HG02885 (cell line): ENCODE measurements at regions not wholly inside any gene's neighbourhood (a gene's known extent, or its start where the extent isn't known, plus 50 kb on each side); places are given as distances from the start of the nearest gene placed in this dataset.
A peak's percentile ranks its signal among the peaks of the same experiment; 100 is the strongest.
"Not testable (repeated sequence)": the region's sequence is repeated elsewhere in the genome, so short reads cannot be mapped to it uniquely, and the experiment has no call there.

Experiments used
- ATAC-seq: cut with Tn5 transposase; IDR thresholded peaks from one replicate; pipeline ENCODE4 v1.9.1; 2021; ENCODE audit warnings: mild to moderate bottlenecking; ENCODE audit not compliant: unreplicated experiment, poor library complexity

- no peak for ATAC-seq
Observed at GRCh38 chr5:114838937-114839336, 330.8 kb downstream of the TRIM36 start.

DNA sequence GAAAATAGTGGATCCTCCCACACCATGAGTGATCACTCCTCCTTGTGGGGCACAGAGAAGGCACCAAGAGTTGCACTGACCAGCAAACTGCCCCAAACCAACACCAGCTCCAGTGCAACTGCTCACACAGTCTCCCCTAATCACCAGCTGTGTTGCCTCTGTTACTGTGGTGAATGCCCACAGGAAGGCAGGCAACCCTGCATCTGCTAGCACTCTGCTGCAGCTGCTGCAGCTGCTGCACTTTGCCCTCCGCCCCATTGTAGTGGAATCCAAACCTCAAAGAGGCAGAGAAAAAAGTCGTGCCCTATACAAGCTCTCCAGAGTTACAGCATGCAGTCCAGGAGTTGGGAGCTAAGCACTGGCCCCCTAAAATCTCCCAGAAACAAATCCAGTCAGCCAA, 339.6 kb downstream of the TRIM36 start:
- no peak for ATAC-seq

GRCh38 chr5:114822863-114823262, 346.8 kb downstream of the TRIM36 start:
- no peak for ATAC-seq

GRCh38 chr5:114822436-114822835, 347.3 kb downstream of the TRIM36 start:
- no peak for ATAC-seq

- ATAC-seq = peak; percentile 49
Observed at GRCh38 chr5:114790403-114790792, 379.3 kb downstream of the TRIM36 start.

GRCh38 chr5:114789773-114790402, 379.8 kb downstream of the TRIM36 start:
- ATAC-seq = peak; percentile 66

DNA sequence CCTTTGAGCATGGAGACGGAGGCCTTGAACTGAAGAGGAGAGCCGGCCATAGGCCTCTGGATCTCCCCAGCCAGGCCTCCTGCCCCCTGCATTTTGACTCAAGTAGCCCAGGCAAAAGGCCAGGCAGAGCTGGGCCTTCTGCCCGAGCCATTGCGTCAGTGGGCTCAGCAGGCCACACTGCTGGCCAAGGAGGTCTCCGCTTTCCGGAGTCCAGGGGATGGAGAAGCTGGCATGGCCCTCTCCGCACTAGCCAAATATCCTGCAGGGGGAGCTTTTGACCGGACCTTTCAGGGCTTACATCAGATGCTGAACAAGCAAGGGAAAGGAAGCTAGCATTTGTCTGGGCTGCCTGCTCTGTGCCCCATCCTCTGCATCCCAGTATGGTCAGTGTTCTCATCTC, 386.8 kb downstream of the TRIM36 start:
- no peak for ATAC-seq

DNA sequence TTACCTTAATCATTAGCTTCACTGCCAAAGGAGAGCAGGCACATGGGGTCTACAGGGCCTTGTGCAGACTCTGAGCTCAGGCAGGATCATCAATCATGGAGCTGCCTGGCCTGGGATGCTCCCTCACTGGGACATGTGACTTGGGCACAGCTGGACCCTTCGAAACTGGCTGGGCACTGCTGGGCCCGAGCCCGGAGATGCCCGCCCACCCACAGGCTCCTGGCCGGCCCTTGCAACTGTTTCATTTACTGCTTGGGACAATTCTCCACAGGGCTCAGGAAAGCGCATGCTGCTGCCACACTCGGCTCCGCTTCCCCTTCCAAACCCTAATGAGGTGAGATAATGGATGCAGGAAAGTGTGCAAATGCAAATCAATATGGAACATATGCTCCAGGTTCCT, 387.5 kb downstream of the TRIM36 start:
- no peak for ATAC-seq

GRCh38 chr5:114780290-114780689, 389.4 kb downstream of the TRIM36 start:
- ATAC-seq = no peak

DNA sequence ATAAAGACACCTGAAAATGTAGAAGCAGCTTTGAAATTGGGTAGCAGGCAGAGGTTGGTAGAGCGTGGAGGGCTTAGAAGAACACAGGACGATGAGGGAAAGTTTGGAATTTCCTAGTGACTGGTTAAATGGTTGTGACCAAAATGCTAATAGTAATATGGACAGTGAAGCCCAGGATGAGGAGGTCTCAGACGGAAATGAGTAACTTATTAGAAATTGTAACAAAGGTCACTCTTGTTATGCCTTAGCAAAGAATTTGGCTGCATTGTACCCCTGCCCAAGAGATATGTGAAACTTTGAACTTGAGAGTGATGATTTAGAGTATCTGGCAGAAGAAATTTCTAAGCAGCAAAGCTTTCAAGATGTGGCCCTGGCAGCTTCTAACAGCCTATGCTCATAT, 382.5 kb downstream of the KCNN2 start:
- no peak for ATAC-seq

DNA sequence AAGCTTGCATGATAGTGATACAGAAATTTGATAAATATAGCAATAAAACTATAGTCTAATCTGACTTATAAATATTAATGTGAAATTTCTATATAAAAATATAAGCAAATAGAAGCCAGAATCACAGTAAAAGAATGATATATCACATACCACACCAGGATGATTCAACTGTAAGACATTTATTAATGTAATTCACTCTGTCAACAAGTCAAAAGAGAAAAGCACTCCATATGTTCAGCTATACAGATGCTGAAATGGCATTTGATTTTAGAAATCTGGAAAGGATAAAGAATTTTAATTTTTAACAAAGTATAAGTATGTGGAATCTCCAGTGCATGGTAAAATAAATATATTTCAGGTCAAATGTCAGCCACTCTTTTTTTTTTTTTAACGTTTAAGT, 372.4 kb downstream of the KCNN2 start:
- no peak for ATAC-seq

GRCh38 chr5:114729986-114730385, 368.1 kb downstream of the KCNN2 start:
- no peak for ATAC-seq

DNA sequence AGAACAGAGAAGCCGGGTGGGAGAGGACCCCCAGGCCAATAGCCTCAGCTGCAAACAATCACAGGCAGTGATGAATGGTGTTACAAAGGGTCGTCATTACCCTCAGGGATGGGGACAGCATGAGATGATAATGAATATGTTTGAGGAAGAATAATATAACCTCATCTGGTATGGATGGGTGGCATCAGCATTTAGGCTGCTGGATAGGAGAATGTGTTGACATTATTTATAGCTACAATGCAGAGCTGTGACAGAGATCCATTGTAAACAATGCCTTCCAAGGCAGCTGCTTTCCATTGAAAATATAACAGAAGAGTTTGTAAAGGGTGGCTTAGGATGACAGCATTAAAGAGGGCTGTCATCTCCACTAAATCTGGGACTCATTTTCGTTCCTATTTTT, 365.5 kb downstream of the KCNN2 start:
- no peak for ATAC-seq

GRCh38 chr5:114726131-114726530, 364.3 kb downstream of the KCNN2 start:
- ATAC-seq = no peak

DNA sequence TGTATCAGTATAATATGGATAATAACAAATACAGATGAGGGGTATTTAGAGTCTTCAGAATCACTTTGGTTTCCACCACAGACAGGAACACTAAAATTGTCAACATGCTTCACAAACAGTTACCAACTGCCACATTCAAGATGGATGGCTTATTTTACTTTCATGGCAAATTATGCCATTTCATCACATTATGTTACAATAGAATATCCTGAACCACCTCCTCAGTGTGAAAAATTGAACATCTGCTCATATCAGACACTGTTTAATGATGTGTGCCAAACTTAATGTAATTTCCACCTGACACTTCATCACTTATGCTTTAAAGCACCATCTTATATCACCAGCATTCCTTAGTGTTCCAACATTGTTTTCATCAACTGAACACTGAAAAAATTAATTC, 357.4 kb downstream of the KCNN2 start:
- ATAC-seq = no peak

DNA sequence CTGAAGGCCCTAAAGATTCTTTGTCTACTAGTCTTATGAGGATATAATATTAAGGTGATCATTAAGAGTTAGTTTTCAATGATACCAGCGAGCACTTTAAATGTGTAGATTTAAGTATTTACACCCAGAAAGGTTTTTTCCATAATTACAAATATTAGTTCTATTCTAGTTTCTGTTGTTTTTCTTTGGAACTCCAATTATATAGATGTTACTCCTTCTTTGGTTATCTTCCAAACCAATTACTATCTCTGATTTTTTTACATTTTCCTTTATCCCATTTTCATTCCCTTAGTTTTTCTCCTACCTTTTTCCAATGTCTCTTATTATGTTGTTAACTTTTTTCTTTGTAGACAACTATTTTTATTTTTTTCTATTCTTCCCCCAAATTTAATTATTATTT, 355.1 kb downstream of the KCNN2 start:
- no peak for ATAC-seq

GRCh38 chr5:114704225-114704893, 342.5 kb downstream of the KCNN2 start:
- not testable (repeated sequence) for ATAC-seq

- ATAC-seq = no peak
Observed at GRCh38 chr5:114702731-114703130, 340.9 kb downstream of the KCNN2 start.

GRCh38 chr5:114702136-114702535, 340.3 kb downstream of the KCNN2 start:
- no peak for ATAC-seq

- no peak for ATAC-seq
Observed at GRCh38 chr5:114700823-114701222, 339.0 kb downstream of the KCNN2 start.

DNA sequence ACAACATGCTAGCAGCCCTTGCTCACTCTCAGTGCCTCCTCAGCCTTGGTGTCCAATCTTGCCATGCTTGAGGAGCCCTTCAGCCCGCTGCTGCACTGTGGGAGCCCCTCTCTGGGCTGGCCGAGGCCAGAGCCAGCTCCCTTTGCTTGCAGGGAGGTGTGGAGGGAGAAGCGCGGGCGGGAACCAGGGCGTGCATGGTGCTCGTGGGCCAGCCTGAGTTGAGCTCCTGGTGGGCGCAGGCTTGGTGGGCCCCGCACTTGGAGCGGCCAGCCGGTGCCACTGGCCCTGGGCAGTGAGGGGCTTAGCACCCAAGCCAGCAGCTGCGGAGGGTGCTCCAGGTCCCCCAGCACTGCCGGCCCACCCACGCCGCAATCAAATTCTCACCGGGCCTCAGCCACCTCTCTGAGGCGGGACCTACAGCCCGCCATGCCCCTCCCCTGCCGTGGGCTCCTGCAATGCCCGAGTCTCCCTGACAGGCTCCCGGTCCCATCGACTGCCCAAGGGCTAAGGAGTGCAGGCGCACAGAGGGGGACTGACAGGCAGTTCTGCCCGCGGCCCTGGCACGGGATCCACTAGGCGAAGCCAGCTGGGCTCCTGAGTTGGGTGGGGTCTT, 333.5 kb downstream of the KCNN2 start:
- ATAC-seq = no peak

- no peak for ATAC-seq
Observed at GRCh38 chr5:114686356-114686755, 324.5 kb downstream of the KCNN2 start.
